Upper lobe of left lung (tissue), 4 donors: ENCODE measurements at regions not wholly inside any gene's neighbourhood (a gene's known extent, or its start where the extent isn't known, plus 50 kb on each side); places are given as distances from the start of the nearest gene placed in this dataset.

Experiments
- CTCF ChIP-seq, 6 experiments: fragments of 450-650 bp in 4 of 6; fragments of 200-600 bp in 2 of 6; sonication (generic) in 2 of 6; IDR thresholded peaks; one replicate each; pipeline ENCODE4 v1.5.1; 2016 to 2019; ENCODE audit warnings: antibody characterized with exemption in 6 of 6
- POLR2A ChIP-seq, 4 donors: fragments of 450-650 bp; IDR thresholded peaks; one replicate each; pipeline ENCODE4 v1.5.1; 2016 to 2017; ENCODE audit warnings: antibody characterized with exemption in 4 of 4, mild to moderate bottlenecking in 2 of 4

GRCh38 chr14:104315625-104316024, 177.2 kb downstream of the KIF26A start:
- TF ChIP-seq POLR2A (IDR thresholded peaks at IDR 0.05) (no peak), CTCF (IDR thresholded peaks at IDR 0.05) (no peak)
